Mesenchymal stem cell (in vitro differentiated cells and primary cell): ENCODE measurements at regions not wholly inside any gene's neighbourhood (a gene's known extent, or its start where the extent isn't known, plus 50 kb on each side); places are given as distances from the start of the nearest gene placed in this dataset. TPM values are rescaled to one million over a fixed set of nuclear protein-coding genes. Genes with fewer than 3 reads are reported as not detected.

Experiments
- DNase-seq: peaks from one replicate; pipeline ENCODE4 v3.0.0-alpha.2; 2013
- H2AFZ ChIP-seq: one replicate; pipeline ENCODE4 v1.6.1; 2013; ENCODE audit warnings: low read depth, mild to moderate bottlenecking, control low read depth, inconsistent platforms, low read length, moderate library complexity
- H2AK5ac ChIP-seq: 2 replicates; pipeline ENCODE4 v1.6.1; 2013; ENCODE audit warnings: low read length, moderate library complexity, mild to moderate bottlenecking, inconsistent platforms; ENCODE audit not compliant: severe bottlenecking
- H2BK120ac ChIP-seq: one replicate; pipeline ENCODE4 v1.6.1; 2013; ENCODE audit warnings: low read depth, mild to moderate bottlenecking, inconsistent platforms, low read length, moderate library complexity
- H2BK12ac ChIP-seq, 2 experiments: one replicate each; pipeline ENCODE4 v1.6.1; 2013; ENCODE audit warnings: inconsistent platforms in 2 of 2, low read length in 2 of 2, mild to moderate bottlenecking in 2 of 2, moderate library complexity in 2 of 2, control low read depth in 1 of 2
- H2BK15ac ChIP-seq: one replicate; pipeline ENCODE4 v1.6.1; 2013; ENCODE audit warnings: mild to moderate bottlenecking, low read depth, inconsistent platforms; ENCODE audit not compliant: poor library complexity, severe bottlenecking
- H2BK5ac ChIP-seq: 2 replicates; pipeline ENCODE4 v1.6.1; 2013; ENCODE audit warnings: low read depth, mild to moderate bottlenecking, low read length, control low read depth, inconsistent platforms; ENCODE audit not compliant: poor library complexity, severe bottlenecking
- H3K14ac ChIP-seq, 2 experiments: one replicate each; pipeline ENCODE4 v1.6.1; 2013; ENCODE audit warnings: inconsistent platforms in 2 of 2, low read length in 2 of 2, control low read depth in 1 of 2, mild to moderate bottlenecking in 1 of 2, moderate library complexity in 1 of 2
- H3K18ac ChIP-seq, 2 experiments: one replicate each; pipeline ENCODE4 v1.6.1; 2013; ENCODE audit warnings: inconsistent platforms in 2 of 2, low read length in 2 of 2, control low read depth in 1 of 2, low read depth in 1 of 2, mild to moderate bottlenecking in 1 of 2
- H3K23ac ChIP-seq, 2 experiments: one replicate each; pipeline ENCODE4 v1.6.1; 2013; ENCODE audit warnings: inconsistent platforms in 2 of 2, low read length in 2 of 2, mild to moderate bottlenecking in 2 of 2, moderate library complexity in 2 of 2, control low read depth in 1 of 2
- H3K27ac ChIP-seq: 2 replicates; pipeline ENCODE4 v1.5.1; 2013; ENCODE audit warnings: mild to moderate bottlenecking, moderate library complexity, low read length, control low read depth, inconsistent platforms; ENCODE audit not compliant: poor library complexity, severe bottlenecking
- H3K27me3 ChIP-seq, 2 experiments: 2 replicates each; pipeline versions ENCODE4 v1.6.1 to v1.7.0; 2013; ENCODE audit warnings: low read length in 2 of 2, mild to moderate bottlenecking in 2 of 2, moderate library complexity in 2 of 2, control low read depth in 1 of 2, inconsistent platforms in 1 of 2; ENCODE audit not compliant: control insufficient read depth in 1 of 2, insufficient read depth in 1 of 2
- H3K36me3 ChIP-seq, 2 experiments: 2 replicates each; pipeline versions ENCODE4 v1.6.1 to v1.7.0; 2013; ENCODE audit warnings: low read length in 2 of 2, control low read depth in 1 of 2, inconsistent platforms in 1 of 2, low read depth in 1 of 2, mild to moderate bottlenecking in 1 of 2; ENCODE audit not compliant: insufficient read depth in 2 of 2, control insufficient read depth in 1 of 2
- H3K4ac ChIP-seq, 2 experiments: one replicate each; pipeline ENCODE4 v1.6.1; 2013; ENCODE audit warnings: inconsistent platforms in 2 of 2, low read length in 2 of 2, mild to moderate bottlenecking in 2 of 2, moderate library complexity in 2 of 2, control low read depth in 1 of 2, low read depth in 1 of 2
- H3K4me1 ChIP-seq: 2 replicates; pipeline ENCODE4 v1.6.1; 2013; ENCODE audit warnings: low read depth, low read length, control low read depth; ENCODE audit not compliant: control insufficient read depth, insufficient read depth
- H3K4me2 ChIP-seq: 2 replicates; pipeline ENCODE4 v1.6.1; 2013; ENCODE audit warnings: low read length, mild to moderate bottlenecking, inconsistent platforms; ENCODE audit not compliant: poor library complexity, severe bottlenecking
- H3K4me3 ChIP-seq, 2 experiments: 2 replicates each; pipeline versions ENCODE4 v1.5.1 to v1.7.0; 2013; ENCODE audit warnings: low read length in 2 of 2, mild to moderate bottlenecking in 2 of 2, control low read depth in 1 of 2, low read depth in 1 of 2; ENCODE audit not compliant: insufficient read depth in 1 of 2
- H3K79me1 ChIP-seq: replicated peaks from 2 replicates; pipeline ENCODE4 v1.6.1; 2013; ENCODE audit warnings: mild to moderate bottlenecking, control low read depth, low read length, inconsistent platforms; ENCODE audit not compliant: poor library complexity, severe bottlenecking
- H3K9ac ChIP-seq: 2 replicates; pipeline ENCODE4 v1.7.0; 2013; ENCODE audit warnings: mild to moderate bottlenecking, low read length, moderate library complexity
- H3K9me3 ChIP-seq: 2 replicates; pipeline ENCODE4 v1.7.0; 2013; ENCODE audit warnings: mild to moderate bottlenecking, low read length; ENCODE audit not compliant: control insufficient read depth
- H4K8ac ChIP-seq: one replicate; pipeline ENCODE4 v1.6.1; 2013; ENCODE audit warnings: inconsistent platforms, mild to moderate bottlenecking, low read length, moderate library complexity
- H4K91ac ChIP-seq: one replicate; pipeline ENCODE4 v1.6.1; 2013; ENCODE audit warnings: mild to moderate bottlenecking, low read length, inconsistent platforms
- WGBS: methylation state at CpG from one replicate; pipeline ENCODE4 v1.1.7; 2013; ENCODE audit warnings: mixed read lengths; 5-methylcytosine and 5-hydroxymethylcytosine counted together
- small RNA-seq: library from polyadenylated mRNA; stranded (forward); fragments of <200 nt; extraction: miRNeasy Mini kit (QIAGEN cat#:217004); gene quantifications from one replicate; pipeline ENCODE3, GENCODE V24; 2013; ENCODE audit warnings: low read depth

DNA sequence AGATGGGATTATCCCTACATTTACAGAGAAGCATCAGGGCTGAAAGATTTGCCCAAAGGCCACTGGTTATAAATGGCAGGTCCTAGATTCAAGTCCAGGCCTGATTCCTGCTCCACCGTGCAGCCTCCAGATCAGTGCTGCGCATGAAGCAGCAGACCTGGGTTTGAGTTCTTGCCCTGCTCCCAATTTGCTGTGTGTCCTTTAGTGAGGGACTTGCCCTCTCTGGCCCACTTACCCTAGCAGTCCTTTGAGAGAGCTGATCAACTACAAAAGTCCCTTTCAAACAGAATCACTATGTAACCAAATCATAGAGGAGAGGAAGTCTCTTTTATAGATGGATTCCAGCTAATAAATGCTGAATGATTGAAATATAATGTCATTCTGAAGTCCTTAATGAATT is 200.4 kb downstream of the RAB11FIP4 start:
- Histone ChIP-seq H3K9me3 (no peaks in the 10 kb centered on the region), H2BK12ac (no peak overlapping the region), H3K9ac (no peak overlapping the region), H3K27ac (no peak overlapping the region), H4K8ac (no peak overlapping the region), H3K79me1 (peaks cover 20% of the 10 kb centered on the region), H3K36me3 (peaks cover 41 to 84% of the 10 kb centered on the region in 2 experiments), H2BK5ac (no peak overlapping the region), H3K14ac (no peak overlapping the region), H2AFZ (no peak overlapping the region), H2AK5ac (no peak overlapping the region), H3K4me3 (no peak overlapping the region), H2BK120ac (no peak overlapping the region), H3K18ac (no peak overlapping the region), H3K4me2 (no peak overlapping the region), H3K4me1 (peaks cover 33% of the 10 kb centered on the region), H3K27me3 (no peaks in the 10 kb centered on the region), H3K23ac (no peak overlapping the region), H3K4ac (no peak overlapping the region), H2BK15ac (no peak overlapping the region), H4K91ac (no peak overlapping the region)
- 98% methylated on average over 2 of the region's 2 CpGs for WGBS
- no peak for DNase-seq

DNA sequence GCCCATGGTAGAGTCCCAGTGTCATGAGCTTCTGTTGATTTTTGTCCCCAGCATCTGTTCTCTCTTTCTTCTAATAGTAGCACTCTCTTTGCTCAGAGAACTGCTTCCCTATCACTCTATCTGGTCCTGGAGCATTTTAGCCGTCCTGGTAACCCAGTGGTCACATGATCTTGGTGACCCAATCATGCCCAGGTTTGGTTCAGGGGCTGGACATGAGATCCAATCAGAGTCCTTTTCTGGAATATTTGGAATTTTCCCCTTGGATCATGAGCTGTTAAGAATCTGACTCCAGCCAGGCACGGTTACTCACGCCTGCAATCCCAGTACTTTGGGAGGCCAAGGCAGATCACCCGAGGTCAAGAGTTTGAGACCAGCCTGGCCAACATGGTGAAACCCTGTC is 197.0 kb downstream of the RAB11FIP4 start:
- WGBS = 90% methylated on average over 4 of the region's 4 CpGs
- peaks cover 9% of the 10 kb centered on the region for H3K4me1 ChIP-seq
- H4K91ac ChIP-seq = no peak overlapping the region

DNA sequence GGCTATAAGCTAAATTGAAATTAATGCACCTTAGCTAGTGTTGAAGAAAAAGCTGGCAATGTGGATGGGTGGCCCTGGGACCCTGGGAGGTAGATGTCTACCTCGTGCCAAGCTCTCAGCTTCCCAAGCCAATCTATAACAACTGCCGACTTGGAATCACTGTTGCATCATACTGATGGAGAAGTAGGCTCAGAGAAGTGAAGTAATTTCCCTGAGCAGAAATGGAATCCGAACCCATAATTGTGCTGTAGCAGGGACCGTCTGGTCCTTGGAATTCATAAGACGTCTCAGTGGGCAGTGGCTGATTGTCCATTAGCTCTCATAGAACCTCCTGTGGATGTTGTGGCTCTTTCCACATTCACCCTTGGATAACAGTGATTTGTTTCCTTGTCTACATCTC is 196.6 kb downstream of the RAB11FIP4 start:
- Histone ChIP-seq H2AK5ac (no peak overlapping the region), H3K27ac (no peak overlapping the region), H3K9me3 (no peaks in the 10 kb centered on the region), H3K4me2 (no peak overlapping the region), H3K4me3 (no peak overlapping the region), H3K79me1 (peaks cover 24% of the 10 kb centered on the region), H3K23ac (no peak overlapping the region), H3K4ac (no peak overlapping the region), H2AFZ (no peak overlapping the region), H3K27me3 (no peaks in the 10 kb centered on the region), H4K91ac (no peak overlapping the region), H2BK12ac (no peak overlapping the region), H3K9ac (no peak overlapping the region), H2BK120ac (no peak overlapping the region), H3K18ac (no peak overlapping the region), H2BK5ac (no peak overlapping the region), H3K14ac (no peak overlapping the region), H4K8ac (no peak overlapping the region), H3K4me1 (peaks cover 4% of the 10 kb centered on the region), H2BK15ac (no peak overlapping the region), H3K36me3 (peaks cover 38 to 87% of the 10 kb centered on the region in 2 experiments)
- 98% methylated on average over 5 of the region's 5 CpGs for WGBS
- DNase-seq = no peak

More for the DNA sequence above, 197.0 kb downstream of the RAB11FIP4 start:
- H3K18ac ChIP-seq = no peak overlapping the region
- H2BK120ac ChIP-seq = no peak overlapping the region
- no peak overlapping the region for H2AK5ac ChIP-seq
- H3K79me1 ChIP-seq = peaks cover 26% of the 10 kb centered on the region
- no peaks in the 10 kb centered on the region for H3K9me3 ChIP-seq
- DNase-seq = no peak
- H2AFZ ChIP-seq = no peak overlapping the region
- no peak overlapping the region for H3K23ac ChIP-seq
- H2BK12ac ChIP-seq = no peak overlapping the region
- H3K27me3 ChIP-seq = no peaks in the 10 kb centered on the region
- H3K4me3 ChIP-seq = no peak overlapping the region
- no peak overlapping the region for H2BK15ac ChIP-seq
- H3K14ac ChIP-seq = no peak overlapping the region
- no peak overlapping the region for H3K9ac ChIP-seq
- H3K4me2 ChIP-seq = no peak overlapping the region
- H4K8ac ChIP-seq = no peak overlapping the region
- peaks cover 43 to 90% of the 10 kb centered on the region in 2 experiments for H3K36me3 ChIP-seq
- H3K4ac ChIP-seq = no peak overlapping the region
- H3K27ac ChIP-seq = no peak overlapping the region
- H2BK5ac ChIP-seq = no peak overlapping the region

Small RNA genes in the stretch of these regions (small RNA-seq; reads per million reads assigned to genes)
- gene AC007923.3 = not detected
- not detected for gene RNU6-1134P
